ENCODE measurements at regions not wholly inside any gene's neighbourhood (a gene's known extent, or its start where the extent isn't known, plus 50 kb on each side); places are given as distances from the start of the nearest gene placed in this dataset.
"Not testable (repeated sequence)": the region's sequence is repeated elsewhere in the genome, so short reads cannot be mapped to it uniquely, and the experiment has no call there.

DNA sequence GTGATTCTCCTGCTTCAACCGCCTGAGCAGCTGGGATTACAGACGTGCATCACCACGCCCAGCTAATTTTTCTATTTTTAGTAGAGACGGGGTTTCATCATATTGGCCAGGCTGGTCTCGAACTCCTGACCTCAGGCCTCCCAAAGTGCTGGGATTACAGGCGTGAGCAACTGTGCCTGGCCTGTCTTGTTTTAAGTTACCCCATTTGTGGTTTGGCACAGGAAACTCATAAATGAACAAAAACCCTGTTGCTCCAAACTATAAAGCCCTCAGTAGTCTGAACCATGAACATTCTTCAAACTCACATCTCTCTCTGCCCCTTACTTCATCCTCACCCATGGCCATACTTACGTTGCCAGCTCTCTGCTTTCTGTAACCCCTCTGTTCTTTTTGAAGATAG, 61.7 kb downstream of the RHOU start:
- H3K18ac ChIP-seq (ENCODE audit: low read length); H3K27me3 ChIP-seq (ENCODE audit: insufficient read depth, low read length, poor library complexity); H3K79me2 ChIP-seq (ENCODE audit: control insufficient read depth, insufficient read depth, low read length); H2BK15ac ChIP-seq (replicated peaks; ENCODE audit: low read depth); H3K56ac ChIP-seq (ENCODE audit: low read length); H2BK120ac ChIP-seq (ENCODE audit: low read depth, low read length); H2BK5ac ChIP-seq (ENCODE audit: low read length); H3K4me1 ChIP-seq (ENCODE audit: control insufficient read depth, low read depth, low read length); H3K4me3 ChIP-seq (ENCODE audit: low read length); H3K36me3 ChIP-seq (ENCODE audit: control insufficient read depth, insufficient read depth, low read length); H3K4ac ChIP-seq (ENCODE audit: low read depth, low read length); H4K5ac ChIP-seq (ENCODE audit: low read length); H2AK5ac ChIP-seq (ENCODE audit: low read length); H3K79me1 ChIP-seq (ENCODE audit: low read length); H3K4me2 ChIP-seq (ENCODE audit: low read length); H3K27ac ChIP-seq (ENCODE audit: low read depth, low read length); H3K23ac ChIP-seq (ENCODE audit: low read length); H4K8ac ChIP-seq (ENCODE audit: low read depth, low read length); DNase-seq; H3K9ac ChIP-seq (ENCODE audit: low read length): not testable (repeated sequence)
- WGBS (ENCODE audit: extremely low coverage, insufficient coverage, low lambda C conversion rate) = no CpG with 5 or more reads among the region's 7 CpGs

DNA sequence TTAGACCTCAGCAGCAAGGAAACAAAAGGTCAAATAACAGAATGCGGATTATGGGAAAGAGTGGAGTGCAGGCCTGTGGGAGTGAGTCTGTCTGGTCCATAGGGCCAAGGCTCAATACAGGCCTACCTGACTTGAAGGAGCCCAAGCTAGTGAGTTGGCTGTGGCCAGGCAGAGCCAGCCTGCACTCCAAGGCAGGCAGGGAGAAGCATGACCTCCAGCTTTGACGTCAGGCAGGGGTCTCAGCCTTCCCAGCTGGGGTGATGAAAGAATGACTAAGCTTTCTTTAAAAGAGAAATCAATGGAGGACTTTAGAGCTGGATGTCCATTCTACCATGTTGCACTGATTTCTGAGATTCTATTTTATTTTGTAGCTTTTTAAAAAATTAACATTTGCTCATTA, 62.8 kb downstream of the RHOU start:
- Histone ChIP-seq H2BK120ac (ENCODE audit: low read depth, low read length) (no peak overlapping the region), H3K79me1 (ENCODE audit: low read length) (no peaks in the 10 kb centered on the region), H3K56ac (ENCODE audit: low read length) (no peak overlapping the region), H3K4me3 (ENCODE audit: low read length) (no peak overlapping the region), H3K27me3 (ENCODE audit: insufficient read depth, low read length, poor library complexity) (no peaks in the 10 kb centered on the region), H3K4me1 (ENCODE audit: control insufficient read depth, low read depth, low read length) (no peaks in the 10 kb centered on the region), H3K23ac (ENCODE audit: low read length) (no peak overlapping the region), H3K27ac (ENCODE audit: low read depth, low read length) (no peak overlapping the region), H2BK5ac (ENCODE audit: low read length) (no peak overlapping the region), H2BK15ac (replicated peaks; ENCODE audit: low read depth) (no peak overlapping the region), H3K9ac (ENCODE audit: low read length) (no peak overlapping the region), H3K4me2 (ENCODE audit: low read length) (no peak overlapping the region), H3K18ac (ENCODE audit: low read length) (no peak overlapping the region), H3K36me3 (ENCODE audit: control insufficient read depth, insufficient read depth, low read length) (no peaks in the 10 kb centered on the region), H3K79me2 (ENCODE audit: control insufficient read depth, insufficient read depth, low read length) (no peaks in the 10 kb centered on the region), H3K4ac (ENCODE audit: low read depth, low read length) (no peak overlapping the region), H2AK5ac (ENCODE audit: low read length) (no peak overlapping the region), H4K8ac (ENCODE audit: low read depth, low read length) (no peak overlapping the region), H4K5ac (ENCODE audit: low read length) (no peak overlapping the region)
- no peak for DNase-seq
- no CpG with 5 or more reads among the region's 2 CpGs for WGBS (ENCODE audit: extremely low coverage, insufficient coverage, low lambda C conversion rate)

DNA sequence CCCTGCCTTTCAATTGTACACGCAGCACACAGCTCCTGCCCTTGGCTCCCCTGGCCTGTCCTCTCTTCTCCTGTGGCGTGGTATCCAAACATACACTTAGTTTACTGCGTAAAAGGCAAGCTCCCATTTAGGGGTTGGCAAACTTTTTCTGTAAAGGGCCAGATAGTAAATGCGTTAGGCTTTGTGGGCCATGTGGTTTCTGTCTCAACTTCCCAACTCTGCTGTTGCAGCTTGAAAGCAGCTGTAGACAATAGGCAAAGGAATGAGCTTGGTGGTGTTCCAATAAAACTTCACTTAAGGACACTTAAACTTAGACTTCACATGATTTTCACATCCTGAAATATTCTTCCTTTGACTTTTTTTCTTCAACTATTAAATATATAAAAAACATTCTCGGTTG, 63.3 kb downstream of the RHOU start:
- no peak overlapping the region for H2AK5ac ChIP-seq (ENCODE audit: low read length)
- H3K4ac ChIP-seq (ENCODE audit: low read depth, low read length) = no peak overlapping the region
- DNase-seq = no peak
- H3K27ac ChIP-seq (ENCODE audit: low read depth, low read length) = no peak overlapping the region
- H3K23ac ChIP-seq (ENCODE audit: low read length) = no peak overlapping the region
- H2BK5ac ChIP-seq (ENCODE audit: low read length) = no peak overlapping the region
- H3K79me2 ChIP-seq (ENCODE audit: control insufficient read depth, insufficient read depth, low read length) = no peaks in the 10 kb centered on the region
- H3K4me1 ChIP-seq (ENCODE audit: control insufficient read depth, low read depth, low read length) = no peaks in the 10 kb centered on the region
- H3K56ac ChIP-seq (ENCODE audit: low read length) = no peak overlapping the region
- H4K5ac ChIP-seq (ENCODE audit: low read length) = no peak overlapping the region
- H3K18ac ChIP-seq (ENCODE audit: low read length) = no peak overlapping the region
- no peaks in the 10 kb centered on the region for H3K36me3 ChIP-seq (ENCODE audit: control insufficient read depth, insufficient read depth, low read length)
- H3K4me3 ChIP-seq (ENCODE audit: low read length) = no peak overlapping the region
- H3K27me3 ChIP-seq (ENCODE audit: insufficient read depth, low read length, poor library complexity) = no peaks in the 10 kb centered on the region
- no peaks in the 10 kb centered on the region for H3K79me1 ChIP-seq (ENCODE audit: low read length)
- H3K9ac ChIP-seq (ENCODE audit: low read length) = no peak overlapping the region
- no peak overlapping the region for H3K4me2 ChIP-seq (ENCODE audit: low read length)
- no peak overlapping the region for H2BK15ac ChIP-seq (replicated peaks; ENCODE audit: low read depth)
- H4K8ac ChIP-seq (ENCODE audit: low read depth, low read length) = no peak overlapping the region
- no peak overlapping the region for H2BK120ac ChIP-seq (ENCODE audit: low read depth, low read length)
- WGBS (ENCODE audit: extremely low coverage, insufficient coverage, low lambda C conversion rate) = no CpG with 5 or more reads among the region's 5 CpGs

DNA sequence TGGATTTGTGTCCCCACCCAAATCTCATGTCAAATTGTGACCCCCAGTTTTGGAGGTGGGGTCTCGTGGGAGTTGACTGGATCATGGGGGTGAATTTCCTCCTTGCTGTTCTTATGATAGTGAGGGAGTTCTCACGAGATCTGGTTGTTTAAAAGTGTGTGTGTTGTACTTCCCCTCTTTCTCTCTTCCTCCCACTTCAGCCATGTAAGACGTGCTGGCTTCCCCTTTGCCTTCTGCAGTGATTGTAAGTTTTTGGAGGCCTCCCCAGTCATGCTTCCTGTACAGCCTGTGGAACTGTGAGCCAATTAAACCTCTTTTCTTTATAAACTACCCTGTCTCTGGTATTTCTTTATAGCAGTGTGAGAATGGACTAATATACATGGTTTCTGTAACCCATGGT, 64.6 kb downstream of the RHOU start:
- Histone ChIP-seq H3K9ac (ENCODE audit: low read length) (no peak overlapping the region), H2BK120ac (ENCODE audit: low read depth, low read length) (no peak overlapping the region), H3K23ac (ENCODE audit: low read length) (no peak overlapping the region), H3K4me3 (ENCODE audit: low read length) (no peak overlapping the region), H3K36me3 (ENCODE audit: control insufficient read depth, insufficient read depth, low read length) (no peaks in the 10 kb centered on the region), H3K4me1 (ENCODE audit: control insufficient read depth, low read depth, low read length) (peaks cover under 1% of the 10 kb centered on the region), H4K8ac (ENCODE audit: low read depth, low read length) (no peak overlapping the region), H3K4me2 (ENCODE audit: low read length) (no peak overlapping the region), H2BK5ac (ENCODE audit: low read length) (no peak overlapping the region), H3K79me2 (ENCODE audit: control insufficient read depth, insufficient read depth, low read length) (no peaks in the 10 kb centered on the region), H3K4ac (ENCODE audit: low read depth, low read length) (no peak overlapping the region), H3K79me1 (ENCODE audit: low read length) (no peaks in the 10 kb centered on the region), H4K5ac (ENCODE audit: low read length) (no peak overlapping the region), H3K27me3 (ENCODE audit: insufficient read depth, low read length, poor library complexity) (no peaks in the 10 kb centered on the region), H2BK15ac (replicated peaks; ENCODE audit: low read depth) (no peak overlapping the region), H2AK5ac (ENCODE audit: low read length) (no peak overlapping the region), H3K27ac (ENCODE audit: low read depth, low read length) (no peak overlapping the region), H3K56ac (ENCODE audit: low read length) (no peak overlapping the region), H3K18ac (ENCODE audit: low read length) (no peak overlapping the region)
- no CpG with 5 or more reads among the region's 3 CpGs for WGBS (ENCODE audit: extremely low coverage, insufficient coverage, low lambda C conversion rate)
- no peak for DNase-seq

DNA sequence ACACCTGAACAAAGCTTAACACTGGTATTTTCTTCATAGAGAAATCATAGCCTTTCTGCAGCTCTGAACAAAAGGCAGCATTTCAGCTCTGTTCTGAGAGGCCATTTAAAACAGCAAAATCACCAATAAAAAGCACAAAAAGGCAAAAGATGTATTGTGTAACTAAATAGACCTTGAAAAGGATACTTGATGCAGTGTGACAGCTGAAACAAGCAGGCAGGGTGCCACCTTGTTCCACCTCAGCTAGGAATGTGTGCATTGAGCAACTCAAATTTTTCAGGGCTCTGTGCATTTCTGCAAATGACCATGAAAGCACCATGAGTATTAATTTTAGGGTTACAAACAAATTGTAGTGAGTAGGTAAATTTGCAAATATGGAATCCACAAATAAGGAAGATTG, 65.8 kb downstream of the RHOU start:
- H3K79me2 ChIP-seq (ENCODE audit: control insufficient read depth, insufficient read depth, low read length) = no peaks in the 10 kb centered on the region
- no peak overlapping the region for H3K27ac ChIP-seq (ENCODE audit: low read depth, low read length)
- no peak overlapping the region for H2BK15ac ChIP-seq (replicated peaks; ENCODE audit: low read depth)
- H3K4ac ChIP-seq (ENCODE audit: low read depth, low read length) = no peak overlapping the region
- H3K9ac ChIP-seq (ENCODE audit: low read length) = no peak overlapping the region
- no peak overlapping the region for H4K8ac ChIP-seq (ENCODE audit: low read depth, low read length)
- no peak overlapping the region for H4K5ac ChIP-seq (ENCODE audit: low read length)
- H3K79me1 ChIP-seq (ENCODE audit: low read length) = no peaks in the 10 kb centered on the region
- H2BK120ac ChIP-seq (ENCODE audit: low read depth, low read length) = no peak overlapping the region
- H3K23ac ChIP-seq (ENCODE audit: low read length) = no peak overlapping the region
- no peak overlapping the region for H3K4me3 ChIP-seq (ENCODE audit: low read length)
- H3K4me2 ChIP-seq (ENCODE audit: low read length) = no peak overlapping the region
- no peaks in the 10 kb centered on the region for H3K27me3 ChIP-seq (ENCODE audit: insufficient read depth, low read length, poor library complexity)
- H3K36me3 ChIP-seq (ENCODE audit: control insufficient read depth, insufficient read depth, low read length) = no peaks in the 10 kb centered on the region
- H3K56ac ChIP-seq (ENCODE audit: low read length) = no peak overlapping the region
- no peak for DNase-seq
- peaks cover 5% of the 10 kb centered on the region for H3K4me1 ChIP-seq (ENCODE audit: control insufficient read depth, low read depth, low read length)
- no peak overlapping the region for H2BK5ac ChIP-seq (ENCODE audit: low read length)
- no peak overlapping the region for H3K18ac ChIP-seq (ENCODE audit: low read length)
- H2AK5ac ChIP-seq (ENCODE audit: low read length) = no peak overlapping the region

DNA sequence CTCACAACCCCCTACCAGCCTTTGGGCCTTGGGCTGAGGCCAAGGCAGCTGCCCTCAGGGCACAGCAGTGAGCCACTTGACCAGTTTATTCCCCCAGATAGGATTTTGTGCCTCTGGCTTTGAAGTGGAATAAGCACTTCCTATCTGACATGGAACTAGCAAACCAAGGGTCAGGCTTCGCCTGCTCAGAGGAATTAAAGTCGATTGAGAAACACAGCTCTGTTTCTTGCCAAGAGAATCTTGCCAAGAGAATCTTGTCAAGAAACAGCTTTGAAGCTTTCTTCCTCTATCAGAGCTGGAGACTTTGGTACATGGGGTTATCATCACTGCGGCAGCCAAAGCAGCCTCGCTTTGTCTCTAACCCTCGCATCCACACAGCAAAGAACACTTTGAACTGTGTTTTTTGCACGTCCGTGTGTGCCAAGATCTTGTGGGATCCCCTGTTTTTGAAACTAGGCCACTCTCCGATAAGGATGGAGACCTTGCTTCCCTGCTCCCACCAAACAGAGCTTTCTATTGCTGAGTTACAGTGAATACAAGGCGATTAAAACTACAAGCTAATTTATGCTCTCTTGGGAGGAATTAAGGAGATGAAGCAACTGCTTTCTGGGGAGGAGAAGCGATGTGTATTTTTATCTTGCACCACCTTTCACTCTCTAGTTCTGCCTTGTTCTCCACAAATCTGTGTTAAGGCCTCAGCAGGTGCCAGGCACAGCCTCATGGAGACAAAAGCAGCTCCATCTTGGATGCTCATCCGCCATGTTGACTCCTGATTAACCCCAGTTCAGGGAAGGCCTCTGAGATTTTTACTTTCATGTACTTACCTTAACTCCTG, 67.3 kb downstream of the RHOU start:
- Histone ChIP-seq H3K4me3 (ENCODE audit: low read length) (no peak overlapping the region), H3K27ac (ENCODE audit: low read depth, low read length) (no peak overlapping the region), H3K4me1 (ENCODE audit: control insufficient read depth, low read depth, low read length) (peaks cover 5% of the 10 kb centered on the region), H3K56ac (ENCODE audit: low read length) (no peak overlapping the region), H3K79me2 (ENCODE audit: control insufficient read depth, insufficient read depth, low read length) (no peaks in the 10 kb centered on the region), H3K9ac (ENCODE audit: low read length) (no peak overlapping the region), H3K27me3 (ENCODE audit: insufficient read depth, low read length, poor library complexity) (no peaks in the 10 kb centered on the region), H2BK120ac (ENCODE audit: low read depth, low read length) (no peak overlapping the region), H3K36me3 (ENCODE audit: control insufficient read depth, insufficient read depth, low read length) (no peaks in the 10 kb centered on the region), H3K4ac (ENCODE audit: low read depth, low read length) (no peak overlapping the region), H3K4me2 (ENCODE audit: low read length) (no peak overlapping the region), H3K23ac (ENCODE audit: low read length) (no peak overlapping the region), H2BK15ac (replicated peaks; ENCODE audit: low read depth) (no peak overlapping the region), H4K5ac (ENCODE audit: low read length) (no peak overlapping the region), H2BK5ac (ENCODE audit: low read length) (no peak overlapping the region), H3K18ac (ENCODE audit: low read length) (no peak overlapping the region), H4K8ac (ENCODE audit: low read depth, low read length) (no peak overlapping the region), H3K79me1 (ENCODE audit: low read length) (no peaks in the 10 kb centered on the region), H2AK5ac (ENCODE audit: low read length) (no peak overlapping the region)
- DNase-seq = no peak
- no CpG with 5 or more reads among the region's 11 CpGs for WGBS (ENCODE audit: extremely low coverage, insufficient coverage, low lambda C conversion rate)

All from mesendoderm (in vitro differentiated cells).